IMR-90 (cell line): ENCODE measurements at regions not wholly inside any gene's neighbourhood (a gene's known extent, or its start where the extent isn't known, plus 50 kb on each side); places are given as distances from the start of the nearest gene placed in this dataset.
A peak's percentile ranks its signal among the peaks of the same experiment; 100 is the strongest.

ENCODE experiments used
- ATAC-seq: fragments of 200-7000 bp; cut with Tn5 transposase; 2 replicates; pipeline ENCODE4 v1.9.1; 2020; ENCODE audit warnings: low read depth, mild to moderate bottlenecking, moderate library complexity
- BruUV-seq: library from RNA; stranded (reverse); fragments of 400-500 nt; replicated peaks from 2 replicates; lab custom pipeline; 2021; lab: Mats Ljungman, UMichigan
- CTCF ChIA-PET: fragments of 300-600 bp; formaldehyde crosslinking; extraction: SDS; loops from one replicate; lab custom pipeline; 2021; ENCODE audit warnings: antibody characterized with exemption; lab: Yijun Ruan, JAX
- POLR2A ChIA-PET: fragments of 300-600 bp; sonication (Branson Sonifier 250); formaldehyde crosslinking; loops from one replicate; lab custom pipeline; 2022; ENCODE audit warnings: antibody characterized with exemption; ENCODE audit not compliant: unreplicated experiment; lab: Charles Lee
- DNase-seq: peaks from one replicate; pipeline ENCODE4 v3.0.0; 2013
- H2AFZ ChIP-seq: replicated peaks from 2 replicates; pipeline ENCODE3; 2013; ENCODE audit warnings: low read length, mild to moderate bottlenecking; ENCODE audit not compliant: poor library complexity
- H2AK5ac ChIP-seq: 2 replicates; pipeline ENCODE4 v1.6.1; 2013; ENCODE audit warnings: low read depth, low read length, inconsistent platforms
- H2AK9ac ChIP-seq: replicated peaks from 2 replicates; pipeline ENCODE3; 2013; ENCODE audit warnings: mild to moderate bottlenecking, low read depth, low read length, moderate library complexity; ENCODE audit not compliant: poor library complexity
- H2BK120ac ChIP-seq: 2 replicates; pipeline ENCODE4 v1.6.1; 2013; ENCODE audit warnings: low read depth, low read length, inconsistent platforms
- H2BK15ac ChIP-seq: 3 replicates; pipeline ENCODE4 v1.6.1; 2013; ENCODE audit warnings: low read depth, low read length, inconsistent platforms
- H2BK20ac ChIP-seq: 2 replicates; pipeline ENCODE4 v1.6.1; 2013; ENCODE audit warnings: low read depth, mild to moderate bottlenecking, inconsistent platforms, low read length, moderate library complexity
- H2BK5ac ChIP-seq: 2 replicates; pipeline ENCODE4 v1.6.1; 2013; ENCODE audit warnings: mild to moderate bottlenecking, low read depth, low read length, inconsistent platforms; ENCODE audit not compliant: poor library complexity, severe bottlenecking
- H3K14ac ChIP-seq: replicated peaks from 2 replicates; pipeline ENCODE4 v1.6.1; 2013; ENCODE audit warnings: low read depth, low read length, inconsistent platforms
- H3K18ac ChIP-seq: 2 replicates; pipeline ENCODE4 v1.6.1; 2013; ENCODE audit warnings: low read depth, low read length, control low read depth
- H3K23ac ChIP-seq: 2 replicates; pipeline ENCODE4 v1.6.1; 2013; ENCODE audit warnings: low read depth, low read length, inconsistent platforms
- H3K27ac ChIP-seq: 2 replicates; pipeline ENCODE4 v1.5.1; 2013; ENCODE audit warnings: mild to moderate bottlenecking, control low read depth, low read length; ENCODE audit not compliant: insufficient read depth
- H3K27me3 ChIP-seq: 2 replicates; pipeline ENCODE4 v1.6.1; 2013; ENCODE audit warnings: low read length; ENCODE audit not compliant: control insufficient read depth, insufficient read depth
- H3K36me3 ChIP-seq: 2 replicates; pipeline ENCODE4 v1.6.1; 2013; ENCODE audit warnings: low read length, mixed read lengths; ENCODE audit not compliant: control insufficient read depth, insufficient read depth
- H3K4ac ChIP-seq: 2 replicates; pipeline ENCODE4 v1.6.1; 2013; ENCODE audit warnings: low read depth, low read length, inconsistent platforms
- H3K4me1 ChIP-seq: 2 replicates; pipeline ENCODE4 v1.6.1; 2013; ENCODE audit warnings: low read length, mixed read lengths; ENCODE audit not compliant: control insufficient read depth, insufficient read depth
- H3K4me2 ChIP-seq: 2 replicates; pipeline ENCODE4 v1.6.1; 2013; ENCODE audit warnings: low read depth, mild to moderate bottlenecking, control low read depth, low read length, moderate library complexity
- H3K4me3 ChIP-seq: 2 replicates; pipeline ENCODE4 v1.5.1; 2013; ENCODE audit warnings: low read depth, mild to moderate bottlenecking, control low read depth, low read length, moderate library complexity; ENCODE audit not compliant: insufficient read depth
- H3K56ac ChIP-seq: 2 replicates; pipeline ENCODE4 v1.6.1; 2013; ENCODE audit warnings: low read length, inconsistent platforms; ENCODE audit not compliant: insufficient read depth; ENCODE audit errors: extremely low read depth
- H3K79me1 ChIP-seq, 2 experiments: 2 replicates each; pipeline ENCODE4 v1.6.1; 2013; ENCODE audit warnings: low read length in 2 of 2, inconsistent platforms in 1 of 2, low read depth in 1 of 2
- H3K9ac ChIP-seq: 2 replicates; pipeline ENCODE4 v1.6.1; 2013; ENCODE audit warnings: low read depth, low read length, control low read depth
- H3K9me1 ChIP-seq: 2 replicates; pipeline ENCODE4 v1.6.1; 2013; ENCODE audit warnings: low read length, inconsistent platforms; ENCODE audit not compliant: insufficient read depth
- H3K9me3 ChIP-seq: 2 replicates; pipeline ENCODE4 v1.6.1; 2013; ENCODE audit warnings: low read length; ENCODE audit not compliant: control insufficient read depth, insufficient read depth
- H4K20me1 ChIP-seq: 2 replicates; pipeline ENCODE4 v1.6.1; 2013; ENCODE audit warnings: low read length, inconsistent platforms; ENCODE audit not compliant: insufficient read depth
- H4K5ac ChIP-seq: 2 replicates; pipeline ENCODE4 v1.6.1; 2013; ENCODE audit warnings: mild to moderate bottlenecking, low read depth, low read length, control low read depth
- H4K8ac ChIP-seq, 2 experiments: 2 replicates each; pipeline ENCODE4 v1.6.1; 2013; ENCODE audit warnings: low read depth in 2 of 2, low read length in 2 of 2, control low read depth in 1 of 2, inconsistent platforms in 1 of 2
- H4K91ac ChIP-seq: 2 replicates; pipeline ENCODE4 v1.6.1; 2013; ENCODE audit warnings: low read depth, low read length, inconsistent platforms; ENCODE audit not compliant: insufficient read depth
- FOS ChIP-seq: fragments of 150-350 bp; IDR thresholded peaks from 2 replicates; pipeline ENCODE4 v1.6.1; 2016; ENCODE audit warnings: low read depth, low read length
- MAZ ChIP-seq: IDR thresholded peaks from 2 replicates; pipeline ENCODE4 v1.6.1; 2012; ENCODE audit warnings: low read depth, mild to moderate bottlenecking, low read length, improper control_type of control experiment, moderate library complexity, borderline replicate concordance
- RAD21 ChIP-seq: IDR thresholded peaks from 2 replicates; pipeline ENCODE4 v1.6.1; 2012; ENCODE audit warnings: low read length, improper control_type of control experiment
- WGBS, 2 experiments: methylation state at CpG; one replicate each; pipeline versions ENCODE4 v1.1.5 to v1.1.7; 2013; ENCODE audit warnings: missing lambda C conversion rate in 2 of 2; ENCODE audit not compliant: insufficient read length in 1 of 2; ENCODE audit errors: extremely low coverage in 2 of 2; 5-methylcytosine and 5-hydroxymethylcytosine counted together
- dilution Hi-C: fragments of 300-500 bp; cut with HindIII; formaldehyde crosslinking; loops from one replicate; pipeline ENCODE4 v1.14.3; 2018; ENCODE audit warnings: low sequenced_read_pairs; ENCODE audit not compliant: unreplicated experiment
- in situ Hi-C: fragments of 300-500 bp; cut with MboI; formaldehyde crosslinking; loops from 3 replicates; pipeline ENCODE4 v1.14.3; 2019; ENCODE audit warnings: low sequenced_read_pairs, inconsistent platforms, mixed read lengths
- intact Hi-C: fragments of 100-400 bp; cut with micrococcal nuclease; formaldehyde crosslinking; loops from 2 replicates; pipeline ENCODE4 v1.10.0; 2022
- TF ChIP-seq, protein P1 (sequence below): fragments of 150-350 bp; IDR thresholded peaks from 2 replicates; pipeline ENCODE4 v1.6.1; 2016; ENCODE audit warnings: low read depth, mild to moderate bottlenecking, low read length, moderate library complexity, borderline replicate concordance

DNA sequence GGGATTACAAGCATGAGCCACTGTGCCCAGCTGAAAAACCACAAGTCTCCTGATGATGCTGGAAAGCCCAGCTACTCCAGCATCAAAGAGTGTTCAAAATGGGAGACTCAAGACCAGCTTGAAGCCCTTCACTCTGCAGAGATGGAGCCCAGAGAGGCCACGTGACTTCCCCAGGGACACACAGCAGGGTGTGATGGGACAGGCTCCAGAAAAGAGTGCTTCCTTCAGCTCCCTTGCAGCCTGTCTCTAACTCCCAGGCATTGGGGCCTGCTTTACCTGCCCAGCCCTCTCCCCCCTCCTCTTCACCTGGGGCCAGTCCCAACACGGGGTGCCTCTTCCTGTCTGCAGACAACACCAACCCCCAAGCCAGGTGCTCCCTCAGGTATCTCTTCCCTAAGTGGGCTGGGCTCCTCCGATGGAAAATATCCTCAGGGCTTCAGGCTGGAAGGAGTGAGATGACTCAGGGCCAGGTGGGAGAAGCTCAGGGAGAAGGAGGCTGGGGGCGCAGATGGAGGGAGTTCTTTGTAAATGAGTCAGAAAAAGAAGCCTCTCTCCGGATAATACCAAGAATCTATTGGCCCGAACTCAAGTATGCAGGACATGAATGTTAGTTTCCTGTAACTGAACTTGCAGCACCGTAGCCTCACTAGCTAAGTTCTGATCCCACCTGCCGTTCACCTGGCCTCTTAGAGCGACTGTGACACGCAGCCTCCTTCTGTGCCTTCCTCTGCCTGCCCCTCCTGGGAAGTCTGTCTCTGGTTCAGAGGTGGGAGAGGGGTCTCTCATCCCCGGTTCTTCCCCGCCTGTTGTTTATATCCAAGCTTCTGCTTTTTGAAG, 326.6 kb downstream of the MN1 start:
- BruUV-seq = no TSS peak
- H3K4ac ChIP-seq = peak overlapping the region; percentile 92
- POLR2A ChIA-PET = no interaction called here
- peaks cover 26% of the 10 kb centered on the region for H3K9me1 ChIP-seq
- peak overlapping the region; percentile 72 for H2AFZ ChIP-seq
- peaks cover 25% of the 10 kb centered on the region for H3K4me1 ChIP-seq
- H3K79me1 ChIP-seq = no peaks in the 10 kb centered on the region
- H2BK5ac ChIP-seq = peak overlapping the region; percentile 73
- H2AK5ac ChIP-seq = peak overlapping the region; percentile 76
- CTCF ChIA-PET = interaction anchor here (0.6 to 1.1 kb wide), 2 partner anchors 14 to 637 kb away, joined by 3 to 4 read pairs; no protein-coding TSS in a partner anchor
- peak overlapping the region; percentile 21; the same call in 1 of the 2 replicates for H4K5ac ChIP-seq
- peak overlapping the region; percentile 63 for H3K4me2 ChIP-seq
- no peak overlapping the region for H3K9ac ChIP-seq
- H3K27ac ChIP-seq = peak overlapping the region; percentile 9; the same call in 1 of the 2 replicates
- in situ Hi-C loops (no loop called here), intact Hi-C loops (no loop called here), dilution Hi-C loops (no loop called here)
- ATAC-seq (peak; percentile 88), DNase-seq (peak; percentile 94)
- H3K27me3 ChIP-seq = no peaks in the 10 kb centered on the region
- H3K14ac ChIP-seq = peak overlapping the region; percentile 94; the same call in 1 of the 2 replicates
- peak overlapping the region; percentile 65; the same call in 1 of the 2 replicates for H3K18ac ChIP-seq
- H4K8ac ChIP-seq = peak overlapping the region; percentile 29 to 80
- H4K20me1 ChIP-seq = no peaks in the 10 kb centered on the region
- H2AK9ac ChIP-seq = peak overlapping the region; percentile 93
- peak overlapping the region; percentile 43; the same call in 2 of the 3 replicates for H2BK15ac ChIP-seq
- peak overlapping the region; percentile 96 for H2BK120ac ChIP-seq
- H3K56ac ChIP-seq = no peak overlapping the region
- peak overlapping the region; percentile 93 for H4K91ac ChIP-seq
- no CpG with 5 or more reads among the region's 12 CpGs for WGBS, 2 experiments
- H3K9me3 ChIP-seq = no peaks in the 10 kb centered on the region
- H3K36me3 ChIP-seq = no peaks in the 10 kb centered on the region
- H2BK20ac ChIP-seq = peak overlapping the region; percentile 94
- TF ChIP-seq, protein P1, sequence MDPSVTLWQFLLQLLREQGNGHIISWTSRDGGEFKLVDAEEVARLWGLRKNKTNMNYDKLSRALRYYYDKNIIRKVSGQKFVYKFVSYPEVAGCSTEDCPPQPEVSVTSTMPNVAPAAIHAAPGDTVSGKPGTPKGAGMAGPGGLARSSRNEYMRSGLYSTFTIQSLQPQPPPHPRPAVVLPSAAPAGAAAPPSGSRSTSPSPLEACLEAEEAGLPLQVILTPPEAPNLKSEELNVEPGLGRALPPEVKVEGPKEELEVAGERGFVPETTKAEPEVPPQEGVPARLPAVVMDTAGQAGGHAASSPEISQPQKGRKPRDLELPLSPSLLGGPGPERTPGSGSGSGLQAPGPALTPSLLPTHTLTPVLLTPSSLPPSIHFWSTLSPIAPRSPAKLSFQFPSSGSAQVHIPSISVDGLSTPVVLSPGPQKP = no peak
- no peak; the same call in 1 of the 2 replicates for TF ChIP-seq RAD21
- TF ChIP-seq MAZ = peak; percentile 100
- TF ChIP-seq FOS = peak; percentile 76
- H3K23ac ChIP-seq = 0 out of 2 replicates have a peak overlapping the region, but pooled peaks have one; percentile 19
- no peak overlapping the region for H3K4me3 ChIP-seq
